HCT116 (cell line): ENCODE measurements at regions not wholly inside any gene's neighbourhood (a gene's known extent, or its start where the extent isn't known, plus 50 kb on each side); places are given as distances from the start of the nearest gene placed in this dataset.

Experiments used
- ATAC-seq: fragments of 200-7000 bp; cut with Tn5 transposase; 2 replicates; pipeline ENCODE4 v1.9.1; 2020; ENCODE audit warnings: mild to moderate bottlenecking, moderate library complexity
- BruUV-seq: library from RNA; stranded (reverse); fragments of 400-500 nt; replicated peaks from 2 replicates; lab custom pipeline; 2021; lab: Mats Ljungman, UMichigan
- CTCF ChIA-PET: fragments of 300-600 bp; sonication (Branson Sonifier 250); formaldehyde crosslinking; loops from one replicate; lab custom pipeline; 2021; ENCODE audit warnings: antibody characterized with exemption; lab: Charles Lee
- POLR2A ChIA-PET: fragments of 300-600, 350-600 bp; sonication (Branson Sonifier 250); formaldehyde crosslinking; loops from one replicate; lab custom pipeline; 2021; ENCODE audit warnings: antibody characterized with exemption; lab: Charles Lee
- RAD21 ChIA-PET, 2 experiments: fragments of 300-600 bp; sonication (Branson Sonifier 250); formaldehyde crosslinking; loops; one replicate each; lab custom pipeline; 2023; ENCODE audit warnings: low total read pairs in 2 of 2; ENCODE audit not compliant: uncharacterized antibody in 2 of 2, unreplicated experiment in 2 of 2, low non-redundant PET in 1 of 2; lab: Charles Lee
- DNase-seq: peaks from one replicate; pipeline ENCODE4 v3.0.0-alpha.2; 2010; ENCODE audit warnings: low read depth, low spot score
- H2AFZ ChIP-seq: fragments of 200-600 bp; shearing (Covaris generic), sonication (generic); 2 replicates; pipeline ENCODE4 v1.6.1; 2017; ENCODE audit warnings: low read depth, mixed run types, mixed read lengths, antibody characterized with exemption, low read length; ENCODE audit not compliant: poor library complexity, severe bottlenecking
- H3K27ac ChIP-seq: 2 replicates; pipeline ENCODE4 v1.5.1; 2012; ENCODE audit warnings: low read depth, low read length
- H3K27me3 ChIP-seq: fragments of 200-600 bp; sonication (generic); 2 replicates; pipeline ENCODE4 v1.6.1; 2016; ENCODE audit warnings: mixed run types, low read length, mixed read lengths; ENCODE audit not compliant: insufficient read depth
- H3K36me3 ChIP-seq, 2 experiments: fragments of 200-500 bp in 1 of 2; fragments of 200-600 bp in 1 of 2; sonication (Bioruptor generic) in 1 of 2; sonication (generic) in 1 of 2; 2 replicates each; pipeline versions ENCODE4 v1.5.1 to v1.6.1; 2014 to 2016; ENCODE audit warnings: low read length in 2 of 2, inconsistent platforms in 1 of 2, mixed read lengths in 1 of 2, mixed run types in 1 of 2; ENCODE audit not compliant: insufficient read depth in 2 of 2, control insufficient read depth in 1 of 2
- H3K4me1 ChIP-seq, 2 experiments: fragments of 200-600 bp in 1 of 2; sonication (generic) in 1 of 2; 2 replicates each; pipeline versions ENCODE4 v1.5.1 to v1.6.1; 2012 to 2017; ENCODE audit warnings: low read length in 2 of 2, inconsistent platforms in 1 of 2, mild to moderate bottlenecking in 1 of 2, mixed read lengths in 1 of 2, mixed run types in 1 of 2, moderate library complexity in 1 of 2; ENCODE audit not compliant: insufficient read depth in 2 of 2, control insufficient read depth in 1 of 2
- H3K4me2 ChIP-seq: fragments of 200-600 bp; sonication (generic); 2 replicates; pipeline ENCODE4 v1.6.1; 2017; ENCODE audit warnings: mixed run types, low read length, mixed read lengths
- H3K4me3 ChIP-seq, 2 experiments: fragments of 200-600 bp in 1 of 2; sonication (generic) in 1 of 2; replicated peaks in 1 of 2; 2 replicates each; pipeline ENCODE4 v1.5.1; 2011 to 2016; ENCODE audit warnings: low read length in 2 of 2, control low read depth in 1 of 2, low read depth in 1 of 2, mild to moderate bottlenecking in 1 of 2, mixed read lengths in 1 of 2, mixed run types in 1 of 2
- H3K79me2 ChIP-seq: fragments of 200-600 bp; sonication (generic); 2 replicates; pipeline ENCODE4 v1.6.1; 2017; ENCODE audit warnings: mild to moderate bottlenecking, mixed run types, low read length, moderate library complexity, mixed read lengths; ENCODE audit not compliant: insufficient read depth
- H3K9ac ChIP-seq: fragments of 200-600 bp; sonication (generic); 2 replicates; pipeline ENCODE4 v1.6.1; 2016; ENCODE audit warnings: low read length, mixed read lengths
- H3K9me2 ChIP-seq: fragments of 200-600 bp; sonication (generic), shearing (Covaris generic); 2 replicates; pipeline ENCODE4 v1.6.1; 2017; ENCODE audit warnings: mixed run types, mild to moderate bottlenecking, moderate library complexity; ENCODE audit not compliant: insufficient read depth
- H3K9me3 ChIP-seq, 2 experiments: fragments of 200-500 bp in 1 of 2; fragments of 200-600 bp in 1 of 2; sonication (Bioruptor generic) in 1 of 2; sonication (generic) in 1 of 2; 2 replicates each; pipeline ENCODE4 v1.6.1; 2014 to 2017; ENCODE audit warnings: low read length in 2 of 2, mixed read lengths in 2 of 2, inconsistent platforms in 1 of 2, low read depth in 1 of 2, mild to moderate bottlenecking in 1 of 2, mixed run types in 1 of 2, moderate library complexity in 1 of 2; ENCODE audit not compliant: control insufficient read depth in 1 of 2, insufficient read depth in 1 of 2
- H4K20me1 ChIP-seq: fragments of 200-600 bp; sonication (generic), shearing (Covaris generic); 2 replicates; pipeline ENCODE4 v1.6.1; 2017; ENCODE audit warnings: mixed run types, mild to moderate bottlenecking, moderate library complexity; ENCODE audit not compliant: insufficient read depth
- CEBPB ChIP-seq: IDR thresholded peaks from 2 replicates; pipeline ENCODE4 v1.6.1; 2012; ENCODE audit warnings: low read depth
- EZH2phosphoT487 ChIP-seq: fragments of 200-600 bp; IDR thresholded peaks from 2 replicates; pipeline ENCODE4 v1.6.1; 2018; ENCODE audit warnings: antibody characterized with exemption, borderline replicate concordance
- POLR2A ChIP-seq: IDR thresholded peaks from 2 replicates; pipeline ENCODE4 v1.7.0; 2011; ENCODE audit warnings: borderline replicate concordance; ENCODE audit not compliant: insufficient read depth, insufficient read length; ENCODE audit errors: extremely low read depth
- RAD21 ChIP-seq: IDR thresholded peaks from 2 replicates; pipeline ENCODE4 v1.6.1; 2012; ENCODE audit warnings: low read depth, mild to moderate bottlenecking
- SIN3A ChIP-seq: IDR thresholded peaks from 2 replicates; pipeline ENCODE4 v1.6.1; 2012; ENCODE audit warnings: low read depth
- SP1 ChIP-seq: IDR thresholded peaks from 2 replicates; pipeline ENCODE4 v1.6.1; 2012; ENCODE audit warnings: low read depth
- SRF ChIP-seq: IDR thresholded peaks from 2 replicates; pipeline ENCODE4 v1.6.1; 2012; ENCODE audit warnings: low read depth
- TCF7L2 ChIP-seq: IDR thresholded peaks from 2 replicates; pipeline ENCODE4 v1.7.0; 2011; ENCODE audit warnings: borderline replicate concordance, inconsistent platforms; ENCODE audit not compliant: insufficient read depth, insufficient read length; ENCODE audit errors: extremely low read depth
- ZFX ChIP-seq: fragments of 450-650 bp; IDR thresholded peaks from 2 replicates; pipeline ENCODE4 v1.6.1; 2017
- ZNF274 ChIP-seq: fragments of 200-500 bp; sonication (Bioruptor generic); IDR thresholded peaks from 2 replicates; pipeline ENCODE4 v1.6.1; 2014; ENCODE audit warnings: mild to moderate bottlenecking, low read depth, low read length, inconsistent platforms
- intact Hi-C: fragments of 100-400 bp; cut with micrococcal nuclease; formaldehyde crosslinking; loops from 2 replicates; pipeline ENCODE4 v1.10.0; 2022
- TF ChIP-seq, protein P1 (sequence below): IDR thresholded peaks from 2 replicates; pipeline ENCODE4 v1.6.1; 2011; ENCODE audit warnings: mild to moderate bottlenecking, low read length, moderate library complexity; ENCODE audit not compliant: insufficient replicate concordance; ENCODE audit errors: extremely low read depth
- TF ChIP-seq, protein P2 (sequence below): IDR thresholded peaks from 2 replicates; pipeline ENCODE4 v1.6.1; 2012
- TF ChIP-seq, protein P3 (sequence below): IDR thresholded peaks from 2 replicates; pipeline ENCODE4 v1.6.1; 2012
- TF ChIP-seq, protein P4 (sequence below): IDR thresholded peaks from 2 replicates; pipeline ENCODE4 v1.6.1; 2012; ENCODE audit warnings: low read depth

DNA sequence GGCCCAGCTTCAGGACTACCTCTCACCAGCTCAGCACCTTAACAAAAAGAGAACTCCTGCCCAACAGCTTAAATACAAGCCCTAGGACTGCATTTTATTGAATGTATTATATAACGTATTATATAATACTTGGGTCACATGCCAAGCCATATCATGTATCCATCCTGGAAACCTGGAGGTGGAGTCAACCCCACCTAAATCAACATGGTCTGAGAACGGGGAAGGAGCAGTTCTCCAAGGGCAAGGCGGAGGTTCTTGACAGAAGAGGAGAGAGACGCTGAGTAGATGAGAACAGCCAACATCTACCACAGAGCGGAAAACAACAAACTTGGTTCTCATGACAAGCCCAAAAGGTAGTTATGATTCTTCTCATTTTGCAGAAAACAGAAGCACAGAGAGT lies 163.4 kb downstream of the FGF18 start:
- H3K4me3 ChIP-seq, result no peak overlapping the region
- no peak overlapping the region for H3K4me2 ChIP-seq
- no peaks in the 10 kb centered on the region for H3K79me2 ChIP-seq
- RAD21 ChIA-PET, result no interaction called here
- POLR2A ChIA-PET, result no interaction called here
- intact Hi-C loops, result no loop called here
- H2AFZ ChIP-seq, result no peak overlapping the region
- CTCF ChIA-PET, result no interaction called here
- H3K36me3 ChIP-seq, result no peaks in the 10 kb centered on the region
- TF ChIP-seq SP1 (no peak), POLR2A (no peak), EZH2phosphoT487 (no peak), SIN3A (no peak), SRF (no peak), CEBPB (no peak), ZFX (no peak), TCF7L2 (no peak), ZNF274 (no peak), RAD21 (no peak)
- TF ChIP-seq, protein P1, sequence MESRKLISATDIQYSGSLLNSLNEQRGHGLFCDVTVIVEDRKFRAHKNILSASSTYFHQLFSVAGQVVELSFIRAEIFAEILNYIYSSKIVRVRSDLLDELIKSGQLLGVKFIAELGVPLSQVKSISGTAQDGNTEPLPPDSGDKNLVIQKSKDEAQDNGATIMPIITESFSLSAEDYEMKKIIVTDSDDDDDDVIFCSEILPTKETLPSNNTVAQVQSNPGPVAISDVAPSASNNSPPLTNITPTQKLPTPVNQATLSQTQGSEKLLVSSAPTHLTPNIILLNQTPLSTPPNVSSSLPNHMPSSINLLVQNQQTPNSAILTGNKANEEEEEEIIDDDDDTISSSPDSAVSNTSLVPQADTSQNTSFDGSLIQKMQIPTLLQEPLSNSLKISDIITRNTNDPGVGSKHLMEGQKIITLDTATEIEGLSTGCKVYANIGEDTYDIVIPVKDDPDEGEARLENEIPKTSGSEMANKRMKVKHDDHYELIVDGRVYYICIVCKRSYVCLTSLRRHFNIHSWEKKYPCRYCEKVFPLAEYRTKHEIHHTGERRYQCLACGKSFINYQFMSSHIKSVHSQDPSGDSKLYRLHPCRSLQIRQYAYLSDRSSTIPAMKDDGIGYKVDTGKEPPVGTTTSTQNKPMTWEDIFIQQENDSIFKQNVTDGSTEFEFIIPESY, result no peak
- TF ChIP-seq, protein P2, sequence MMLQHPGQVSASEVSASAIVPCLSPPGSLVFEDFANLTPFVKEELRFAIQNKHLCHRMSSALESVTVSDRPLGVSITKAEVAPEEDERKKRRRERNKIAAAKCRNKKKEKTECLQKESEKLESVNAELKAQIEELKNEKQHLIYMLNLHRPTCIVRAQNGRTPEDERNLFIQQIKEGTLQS, result no peak
- TF ChIP-seq, protein P3, sequence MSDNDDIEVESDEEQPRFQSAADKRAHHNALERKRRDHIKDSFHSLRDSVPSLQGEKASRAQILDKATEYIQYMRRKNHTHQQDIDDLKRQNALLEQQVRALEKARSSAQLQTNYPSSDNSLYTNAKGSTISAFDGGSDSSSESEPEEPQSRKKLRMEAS, result no peak
- TF ChIP-seq, protein P4, sequence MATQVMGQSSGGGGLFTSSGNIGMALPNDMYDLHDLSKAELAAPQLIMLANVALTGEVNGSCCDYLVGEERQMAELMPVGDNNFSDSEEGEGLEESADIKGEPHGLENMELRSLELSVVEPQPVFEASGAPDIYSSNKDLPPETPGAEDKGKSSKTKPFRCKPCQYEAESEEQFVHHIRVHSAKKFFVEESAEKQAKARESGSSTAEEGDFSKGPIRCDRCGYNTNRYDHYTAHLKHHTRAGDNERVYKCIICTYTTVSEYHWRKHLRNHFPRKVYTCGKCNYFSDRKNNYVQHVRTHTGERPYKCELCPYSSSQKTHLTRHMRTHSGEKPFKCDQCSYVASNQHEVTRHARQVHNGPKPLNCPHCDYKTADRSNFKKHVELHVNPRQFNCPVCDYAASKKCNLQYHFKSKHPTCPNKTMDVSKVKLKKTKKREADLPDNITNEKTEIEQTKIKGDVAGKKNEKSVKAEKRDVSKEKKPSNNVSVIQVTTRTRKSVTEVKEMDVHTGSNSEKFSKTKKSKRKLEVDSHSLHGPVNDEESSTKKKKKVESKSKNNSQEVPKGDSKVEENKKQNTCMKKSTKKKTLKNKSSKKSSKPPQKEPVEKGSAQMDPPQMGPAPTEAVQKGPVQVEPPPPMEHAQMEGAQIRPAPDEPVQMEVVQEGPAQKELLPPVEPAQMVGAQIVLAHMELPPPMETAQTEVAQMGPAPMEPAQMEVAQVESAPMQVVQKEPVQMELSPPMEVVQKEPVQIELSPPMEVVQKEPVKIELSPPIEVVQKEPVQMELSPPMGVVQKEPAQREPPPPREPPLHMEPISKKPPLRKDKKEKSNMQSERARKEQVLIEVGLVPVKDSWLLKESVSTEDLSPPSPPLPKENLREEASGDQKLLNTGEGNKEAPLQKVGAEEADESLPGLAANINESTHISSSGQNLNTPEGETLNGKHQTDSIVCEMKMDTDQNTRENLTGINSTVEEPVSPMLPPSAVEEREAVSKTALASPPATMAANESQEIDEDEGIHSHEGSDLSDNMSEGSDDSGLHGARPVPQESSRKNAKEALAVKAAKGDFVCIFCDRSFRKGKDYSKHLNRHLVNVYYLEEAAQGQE, result no peak
- no TSS peak for BruUV-seq
- H3K9me2 ChIP-seq, result no peaks in the 10 kb centered on the region
- no peaks in the 10 kb centered on the region for H3K4me1 ChIP-seq
- no peak for ATAC-seq
- peaks cover 4% of the 10 kb centered on the region; the same call in 1 of the 2 replicates for H3K27me3 ChIP-seq
- no peak overlapping the region for H3K9ac ChIP-seq
- H4K20me1 ChIP-seq, result no peaks in the 10 kb centered on the region
- H3K27ac ChIP-seq, result no peak overlapping the region
- no peak for DNase-seq
- H3K9me3 ChIP-seq, result no peaks in the 10 kb centered on the region
